ENCODE measurements at regions not wholly inside any gene's neighbourhood (a gene's known extent, or its start where the extent isn't known, plus 50 kb on each side); places are given as distances from the start of the nearest gene placed in this dataset.

DNA sequence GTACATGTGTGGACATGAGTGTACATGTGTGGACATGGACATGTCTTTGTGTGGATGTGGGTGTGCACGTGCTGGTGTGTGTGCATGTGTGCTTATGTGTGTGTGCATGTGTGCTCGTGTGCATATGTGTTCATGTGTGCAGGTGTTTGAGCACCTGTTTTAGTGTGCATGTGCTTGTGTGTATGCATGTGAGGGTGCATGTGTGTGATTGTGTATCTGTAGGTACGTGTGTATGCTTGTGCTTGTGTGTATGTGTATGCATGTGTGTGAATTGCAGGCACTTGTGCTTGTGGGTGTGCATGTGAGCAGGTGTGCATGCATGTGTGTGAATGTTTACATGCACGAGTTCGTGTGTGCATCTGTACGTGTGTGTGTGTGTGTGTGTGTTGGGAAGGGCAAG is 300.6 kb upstream of the EEF2KMT start:
- intact Hi-C loops (cut with micrococcal nuclease): no loop called here
- Mint-ChIP-seq H3K27ac (no peak overlapping the region), H3K9me3 (no peaks in the 10 kb centered on the region), H3K4me3 (no peak overlapping the region), H3K4me1 (ENCODE audit: low read depth) (no peaks in the 10 kb centered on the region), H3K36me3 (ENCODE audit: low read depth) (no peaks in the 10 kb centered on the region), H3K27me3 (peaks cover 8% of the 10 kb centered on the region)
- POLR2A ChIA-PET: no interaction called here
- CTCF ChIA-PET: no interaction called here
- TF ChIP-seq, protein P1, sequence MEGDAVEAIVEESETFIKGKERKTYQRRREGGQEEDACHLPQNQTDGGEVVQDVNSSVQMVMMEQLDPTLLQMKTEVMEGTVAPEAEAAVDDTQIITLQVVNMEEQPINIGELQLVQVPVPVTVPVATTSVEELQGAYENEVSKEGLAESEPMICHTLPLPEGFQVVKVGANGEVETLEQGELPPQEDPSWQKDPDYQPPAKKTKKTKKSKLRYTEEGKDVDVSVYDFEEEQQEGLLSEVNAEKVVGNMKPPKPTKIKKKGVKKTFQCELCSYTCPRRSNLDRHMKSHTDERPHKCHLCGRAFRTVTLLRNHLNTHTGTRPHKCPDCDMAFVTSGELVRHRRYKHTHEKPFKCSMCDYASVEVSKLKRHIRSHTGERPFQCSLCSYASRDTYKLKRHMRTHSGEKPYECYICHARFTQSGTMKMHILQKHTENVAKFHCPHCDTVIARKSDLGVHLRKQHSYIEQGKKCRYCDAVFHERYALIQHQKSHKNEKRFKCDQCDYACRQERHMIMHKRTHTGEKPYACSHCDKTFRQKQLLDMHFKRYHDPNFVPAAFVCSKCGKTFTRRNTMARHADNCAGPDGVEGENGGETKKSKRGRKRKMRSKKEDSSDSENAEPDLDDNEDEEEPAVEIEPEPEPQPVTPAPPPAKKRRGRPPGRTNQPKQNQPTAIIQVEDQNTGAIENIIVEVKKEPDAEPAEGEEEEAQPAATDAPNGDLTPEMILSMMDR (IDR thresholded peaks at IDR 0.05): no peak
- DNase-seq: no peak
- ATAC-seq: no peak

DNA sequence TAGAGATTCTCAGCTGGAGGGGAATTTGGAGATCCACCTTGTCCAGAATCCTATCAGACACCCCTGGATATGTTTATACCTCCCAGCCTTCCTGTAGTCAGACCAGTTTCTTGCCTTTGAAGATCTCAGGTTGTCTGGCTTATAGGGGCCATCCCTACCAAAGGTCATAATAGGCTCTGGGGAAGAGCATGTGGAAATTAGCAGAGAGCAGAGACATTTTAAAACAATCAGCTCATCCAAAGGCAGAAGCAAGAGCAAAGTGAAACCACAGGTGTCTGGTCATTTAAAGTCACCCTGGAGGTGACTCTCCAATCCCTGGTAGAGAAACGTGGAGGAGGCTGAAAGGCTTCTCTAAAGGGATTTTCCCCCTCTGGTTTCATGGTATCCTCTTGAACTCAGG is 299.3 kb upstream of the EEF2KMT start:
- no peak overlapping the region for H3K4me3 Mint-ChIP-seq
- peaks cover 5% of the 10 kb centered on the region for H3K27me3 Mint-ChIP-seq
- H3K27ac Mint-ChIP-seq: no peak overlapping the region
- intact Hi-C loops (cut with micrococcal nuclease): no loop called here
- ChIA-PET CTCF (no interaction called here), POLR2A (no interaction called here)
- H3K36me3 Mint-ChIP-seq (ENCODE audit: low read depth): no peaks in the 10 kb centered on the region
- ATAC-seq (no peak), DNase-seq (no peak)
- no peaks in the 10 kb centered on the region for H3K9me3 Mint-ChIP-seq
- no peaks in the 10 kb centered on the region for H3K4me1 Mint-ChIP-seq (ENCODE audit: low read depth)
- TF ChIP-seq, protein P1 (IDR thresholded peaks at IDR 0.05): no peak

DNA sequence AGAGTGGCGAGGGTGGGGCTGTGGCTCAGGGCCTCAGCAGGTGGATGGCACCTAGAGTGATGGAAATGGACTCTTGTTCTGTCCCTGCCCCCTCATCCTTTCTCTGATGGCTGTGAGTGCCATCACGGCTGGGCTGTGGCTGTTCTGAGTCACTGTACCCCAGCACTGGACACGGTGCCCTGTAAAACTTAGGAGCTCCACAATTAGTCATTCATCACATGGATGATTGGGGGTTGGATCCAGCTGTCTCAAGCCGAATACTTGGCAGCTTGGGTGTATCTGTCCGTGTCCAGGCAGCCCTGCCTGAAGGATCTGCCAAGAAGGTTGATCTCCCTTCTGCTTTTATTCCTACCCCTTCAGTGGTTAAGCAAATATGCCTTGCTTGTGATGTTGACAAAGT is 295.5 kb upstream of the EEF2KMT start:
- ATAC-seq: no peak
- no peaks in the 10 kb centered on the region for H3K4me1 Mint-ChIP-seq (ENCODE audit: low read depth)
- ChIA-PET CTCF (no interaction called here), POLR2A (no interaction called here)
- no peak for DNase-seq
- intact Hi-C loops (cut with micrococcal nuclease): no loop called here
- no peaks in the 10 kb centered on the region for H3K36me3 Mint-ChIP-seq (ENCODE audit: low read depth)
- H3K27ac Mint-ChIP-seq: no peak overlapping the region
- TF ChIP-seq, protein P1 (IDR thresholded peaks at IDR 0.05): no peak
- H3K27me3 Mint-ChIP-seq: peaks cover 3% of the 10 kb centered on the region
- no peak overlapping the region for H3K4me3 Mint-ChIP-seq
- H3K9me3 Mint-ChIP-seq: no peaks in the 10 kb centered on the region

DNA sequence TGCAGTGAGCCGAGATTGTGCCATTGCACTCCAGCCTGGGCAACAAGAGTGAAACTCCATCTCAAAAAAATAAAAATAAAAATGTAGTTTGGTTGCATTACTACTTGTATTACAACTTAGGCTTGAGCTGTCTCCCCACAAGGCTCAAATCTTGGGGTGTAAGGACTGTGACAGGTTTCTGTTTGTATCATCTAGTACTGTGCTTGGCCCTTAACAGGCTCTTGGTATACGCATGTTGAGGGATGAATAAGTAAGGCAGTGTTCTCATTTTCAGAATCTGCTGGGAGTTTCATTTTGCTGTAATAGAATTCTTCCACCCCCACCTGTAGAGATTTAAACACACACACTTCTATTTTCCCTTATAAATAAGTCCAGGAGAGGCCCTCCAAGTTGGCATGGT is 289.4 kb upstream of the EEF2KMT start:
- Mint-ChIP-seq H3K27ac (no peak overlapping the region), H3K4me3 (no peak overlapping the region), H3K36me3 (ENCODE audit: low read depth) (no peaks in the 10 kb centered on the region), H3K9me3 (peaks cover 3% of the 10 kb centered on the region), H3K27me3 (no peaks in the 10 kb centered on the region), H3K4me1 (ENCODE audit: low read depth) (no peaks in the 10 kb centered on the region)
- POLR2A ChIA-PET: no interaction called here
- CTCF ChIA-PET: no interaction called here
- intact Hi-C loops (cut with micrococcal nuclease): no loop called here
- DNase-seq (no peak), ATAC-seq (no peak)
- TF ChIP-seq, protein P1 (IDR thresholded peaks at IDR 0.05): no peak

DNA sequence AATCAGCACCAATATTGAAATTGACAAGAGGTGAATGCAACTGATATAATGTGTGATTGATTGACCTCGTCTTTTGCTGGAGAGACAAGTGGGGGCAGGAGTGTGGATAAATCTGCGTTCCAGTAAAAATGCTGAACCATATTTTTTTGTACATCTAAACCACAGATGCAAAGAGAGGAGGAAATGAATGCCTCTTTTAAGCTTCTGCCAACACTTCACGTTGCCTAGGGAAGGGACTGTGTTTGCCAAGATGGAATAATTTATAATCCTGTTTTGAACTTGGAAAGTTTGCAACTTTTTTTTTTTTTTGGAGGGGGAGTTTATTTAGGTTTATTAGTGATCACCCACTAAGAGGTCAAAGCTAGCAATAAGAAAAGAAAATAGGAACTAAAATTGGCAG is 288.2 kb upstream of the EEF2KMT start:
- no peak for DNase-seq
- no peak for ATAC-seq
- intact Hi-C loops (cut with micrococcal nuclease): no loop called here
- no peaks in the 10 kb centered on the region for H3K36me3 Mint-ChIP-seq (ENCODE audit: low read depth)
- TF ChIP-seq, protein P1 (IDR thresholded peaks at IDR 0.05): no peak
- no peak overlapping the region for H3K27ac Mint-ChIP-seq
- ChIA-PET CTCF (no interaction called here), POLR2A (no interaction called here)
- no peaks in the 10 kb centered on the region for H3K4me1 Mint-ChIP-seq (ENCODE audit: low read depth)
- H3K27me3 Mint-ChIP-seq: no peaks in the 10 kb centered on the region
- peaks cover 3% of the 10 kb centered on the region for H3K9me3 Mint-ChIP-seq
- no peak overlapping the region for H3K4me3 Mint-ChIP-seq

Measured in activated CD8-positive, alpha-beta T cell treated with anti-CD3 and anti-CD28 coated beads for 36 hours (primary cell).